Activated naive CD4-positive, alpha-beta T cell treated with anti-CD3 and anti-CD28 coated beads, Interleukin-2, amount 50 U/mL, for 16 hours (primary cell): ENCODE measurements at regions not wholly inside any gene's neighbourhood (a gene's known extent, or its start where the extent isn't known, plus 50 kb on each side); places are given as distances from the start of the nearest gene placed in this dataset.

Experiments
- DNase-seq: peaks from one replicate; pipeline ENCODE4 v3.0.0-alpha.2; 2020

DNA sequence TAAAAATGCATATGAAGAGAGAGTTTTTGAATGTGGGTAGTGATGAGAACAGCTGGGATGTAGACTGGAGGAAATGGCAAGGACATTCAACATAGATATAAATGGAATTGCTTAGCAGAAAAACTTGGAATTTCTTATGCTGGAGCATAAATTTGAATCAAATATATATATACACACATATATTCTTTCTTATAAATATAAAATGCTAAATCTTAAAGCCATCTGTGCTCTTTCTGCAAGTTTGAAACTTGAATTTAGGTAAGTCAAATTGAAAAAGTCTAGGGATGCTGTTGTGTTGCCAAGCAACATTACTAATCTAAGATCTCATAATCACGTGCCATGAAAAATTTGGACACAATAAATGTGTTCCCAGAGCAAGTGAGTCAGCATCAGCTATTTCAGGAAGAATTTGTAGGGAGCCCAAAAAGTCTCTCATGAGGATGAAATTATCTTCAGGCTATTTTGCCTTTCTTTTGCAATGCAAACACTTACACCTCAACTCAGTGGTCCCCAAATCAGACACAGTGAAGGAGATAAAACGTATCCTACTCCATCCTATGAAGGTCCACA is 58.4 kb upstream of the ALDH1A1 start:
- no peak for DNase-seq

- DNase-seq, result no peak
These were observed 56.9 kb upstream of the ALDH1A1 start for GRCh38 chr9:73009649-73010288.

GRCh38 chr9:73007966-73008672 is 55.3 kb upstream of the ALDH1A1 start:
- no peak for DNase-seq

DNA sequence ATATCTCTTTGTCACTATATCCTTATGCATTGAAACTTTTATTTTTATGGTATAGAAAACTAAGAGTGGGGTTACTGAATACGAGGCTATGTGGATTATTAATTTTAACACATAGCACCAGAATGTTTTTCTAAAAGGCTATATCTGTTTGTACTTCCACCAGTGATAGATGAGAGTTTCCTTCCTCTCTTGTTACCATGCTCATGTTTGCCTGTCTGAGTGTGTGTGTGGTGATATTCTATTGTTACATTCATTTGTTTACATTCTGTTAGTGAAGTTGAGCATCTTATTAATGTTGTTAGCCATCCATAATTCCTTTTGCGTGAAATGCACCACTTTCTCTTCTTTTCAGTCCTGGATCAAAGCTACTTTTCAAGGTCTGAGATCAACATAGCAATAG is 54.1 kb upstream of the ALDH1A1 start:
- DNase-seq, result no peak
